ENCODE measurements at regions not wholly inside any gene's neighbourhood (a gene's known extent, or its start where the extent isn't known, plus 50 kb on each side); places are given as distances from the start of the nearest gene placed in this dataset.

- ChIA-PET POLR2A (no interaction called here), CTCF (no interaction called here)
- H3K4me3 ChIP-seq (ENCODE audit: low read depth, low read length), result no peak overlapping the region
- H3K36me3 ChIP-seq (ENCODE audit: control insufficient read depth in 2 of 2, insufficient read depth in 1 of 2, low read length in 2 of 2), result no peaks in the 10 kb centered on the region
- H3K27ac ChIP-seq (ENCODE audit: extremely low read depth, low read depth, low read length), result no peak overlapping the region
- H3K4me1 ChIP-seq (ENCODE audit: control insufficient read depth, insufficient read depth, low read length), result no peaks in the 10 kb centered on the region
- TF ChIP-seq KLF10 (tag by site-specific recombination; IDR thresholded peaks at IDR 0.05) (no peak), KLF8 (tag by site-specific recombination; IDR thresholded peaks at IDR 0.05) (no peak), ZNF26 (tag by site-specific recombination; IDR thresholded peaks at IDR 0.05) (no peak), SALL2 (tag by site-specific recombination; IDR thresholded peaks at IDR 0.05; ENCODE audit: borderline replicate concordance) (no peak), ZSCAN4 (tag by site-specific recombination; IDR thresholded peaks at IDR 0.05) (no peak), ZNF510 (tag by site-specific recombination; IDR thresholded peaks at IDR 0.05; ENCODE audit: insufficient replicate concordance) (no peak), ZNF350 (tag by site-specific recombination; IDR thresholded peaks at IDR 0.05) (no peak), ZNF621 (tag by site-specific recombination; IDR thresholded peaks at IDR 0.05) (no peak), ZNF248 (tag by site-specific recombination; IDR thresholded peaks at IDR 0.05) (no peak), ZNF596 (tag by site-specific recombination; IDR thresholded peaks at IDR 0.05) (no peak), ZNF585B (tag by site-specific recombination; IDR thresholded peaks at IDR 0.05) (no peak), ZNF18 (tag by site-specific recombination; IDR thresholded peaks at IDR 0.05) (no peak), ZNF2 (tag by site-specific recombination; IDR thresholded peaks at IDR 0.05) (no peak), ZNF121 (tag by site-specific recombination; IDR thresholded peaks at IDR 0.05) (no peak), ZNF292 (tag by site-specific recombination; IDR thresholded peaks at IDR 0.05; ENCODE audit: borderline replicate concordance, low read depth) (no peak)
- H3K9me3 ChIP-seq (ENCODE audit: control insufficient read depth, insufficient read depth, low read depth, low read length), result no peaks in the 10 kb centered on the region
Measured at GRCh38 chr16:8292271-8292670, 298.0 kb downstream of the TMEM114 start.

GRCh38 chr16:8286348-8286747, 304.0 kb downstream of the TMEM114 start:
- Histone ChIP-seq H3K9me3 (ENCODE audit: control insufficient read depth, insufficient read depth, low read depth, low read length) (no peaks in the 10 kb centered on the region), H3K4me3 (ENCODE audit: low read depth, low read length) (no peak overlapping the region), H3K36me3 (ENCODE audit: control insufficient read depth in 2 of 2, insufficient read depth in 1 of 2, low read length in 2 of 2) (no peaks in the 10 kb centered on the region), H3K4me1 (ENCODE audit: control insufficient read depth, insufficient read depth, low read length) (no peaks in the 10 kb centered on the region), H3K27ac (ENCODE audit: extremely low read depth, low read depth, low read length) (no peak overlapping the region)
- POLR2A ChIA-PET, result no interaction called here
- TF ChIP-seq GFI1B (tag by site-specific recombination; IDR thresholded peaks at IDR 0.05), result no peak
- no peak for TF ChIP-seq OVOL3 (tag by site-specific recombination; IDR thresholded peaks at IDR 0.05)
- TF ChIP-seq ZNF132 (tag by site-specific recombination; IDR thresholded peaks at IDR 0.05; ENCODE audit: borderline replicate concordance), result no peak
- no peak for TF ChIP-seq ZNF398 (tag by site-specific recombination; IDR thresholded peaks at IDR 0.05)
- CTCF ChIA-PET, result no interaction called here
